Mesodermal cell (in vitro differentiated cells): ENCODE measurements at regions not wholly inside any gene's neighbourhood (a gene's known extent, or its start where the extent isn't known, plus 50 kb on each side); places are given as distances from the start of the nearest gene placed in this dataset.
A peak's percentile ranks its signal among the peaks of the same experiment; 100 is the strongest.
"Not testable (repeated sequence)": the region's sequence is repeated elsewhere in the genome, so short reads cannot be mapped to it uniquely, and the experiment has no call there.

Experiments
- H3K27ac ChIP-seq: 2 replicates; pipeline ENCODE4 v1.7.0; 2013; ENCODE audit warnings: mild to moderate bottlenecking, low read depth, low read length, moderate library complexity; ENCODE audit not compliant: severe bottlenecking
- H3K36me3 ChIP-seq: 2 replicates; pipeline ENCODE4 v1.7.1; 2013; ENCODE audit warnings: mild to moderate bottlenecking, low read length, moderate library complexity; ENCODE audit not compliant: control insufficient read depth, insufficient read depth
- H3K4me1 ChIP-seq: one replicate; pipeline ENCODE4 v1.7.1; 2013; ENCODE audit warnings: mild to moderate bottlenecking, low read length; ENCODE audit not compliant: insufficient read depth, control insufficient read depth, poor library complexity, severe bottlenecking
- H3K4me3 ChIP-seq: 2 replicates; pipeline ENCODE4 v1.7.0; 2013; ENCODE audit warnings: low read length, control low read depth, mild to moderate bottlenecking; ENCODE audit not compliant: insufficient read depth, poor library complexity, severe bottlenecking; ENCODE audit errors: extremely low read depth
- H3K9me3 ChIP-seq: 2 replicates; pipeline ENCODE4 v1.7.1; 2013; ENCODE audit warnings: mild to moderate bottlenecking, low read length, moderate library complexity; ENCODE audit not compliant: control insufficient read depth
- WGBS, 2 experiments: methylation state at CpG; one replicate each; pipeline ENCODE4 v1.1.5; 2013; ENCODE audit warnings: missing lambda C conversion rate in 2 of 2; ENCODE audit not compliant: insufficient coverage in 2 of 2; 5-methylcytosine and 5-hydroxymethylcytosine counted together

DNA sequence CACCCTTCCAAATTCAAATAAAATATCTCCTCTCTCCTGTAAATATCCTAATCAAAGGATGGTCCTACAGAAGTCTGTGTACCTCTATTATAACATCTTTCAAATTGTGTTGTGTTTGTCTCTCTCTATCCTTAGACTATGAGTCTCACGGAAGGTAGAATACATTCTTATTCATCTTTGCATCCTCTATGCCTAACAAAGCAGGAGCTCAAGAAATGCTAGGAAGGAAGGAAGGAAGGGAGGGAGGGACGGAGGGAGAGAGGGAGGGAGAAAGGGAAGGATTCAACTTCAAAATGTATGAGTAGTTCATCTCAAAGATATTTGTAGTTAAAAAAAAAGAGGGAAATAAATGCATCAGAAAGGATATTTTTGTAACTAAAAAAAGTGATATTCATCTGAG is 150.0 kb downstream of the RTP4 start:
- peaks cover 20% of the 10 kb centered on the region for H3K4me1 ChIP-seq
- H3K9me3 ChIP-seq, result no peaks in the 10 kb centered on the region
- H3K36me3 ChIP-seq, result no peaks in the 10 kb centered on the region
- H3K4me3 ChIP-seq, result no peak overlapping the region
- no peak overlapping the region for H3K27ac ChIP-seq
- WGBS, 2 experiments, result no CpG with 5 or more reads among the region's 2 CpGs

DNA sequence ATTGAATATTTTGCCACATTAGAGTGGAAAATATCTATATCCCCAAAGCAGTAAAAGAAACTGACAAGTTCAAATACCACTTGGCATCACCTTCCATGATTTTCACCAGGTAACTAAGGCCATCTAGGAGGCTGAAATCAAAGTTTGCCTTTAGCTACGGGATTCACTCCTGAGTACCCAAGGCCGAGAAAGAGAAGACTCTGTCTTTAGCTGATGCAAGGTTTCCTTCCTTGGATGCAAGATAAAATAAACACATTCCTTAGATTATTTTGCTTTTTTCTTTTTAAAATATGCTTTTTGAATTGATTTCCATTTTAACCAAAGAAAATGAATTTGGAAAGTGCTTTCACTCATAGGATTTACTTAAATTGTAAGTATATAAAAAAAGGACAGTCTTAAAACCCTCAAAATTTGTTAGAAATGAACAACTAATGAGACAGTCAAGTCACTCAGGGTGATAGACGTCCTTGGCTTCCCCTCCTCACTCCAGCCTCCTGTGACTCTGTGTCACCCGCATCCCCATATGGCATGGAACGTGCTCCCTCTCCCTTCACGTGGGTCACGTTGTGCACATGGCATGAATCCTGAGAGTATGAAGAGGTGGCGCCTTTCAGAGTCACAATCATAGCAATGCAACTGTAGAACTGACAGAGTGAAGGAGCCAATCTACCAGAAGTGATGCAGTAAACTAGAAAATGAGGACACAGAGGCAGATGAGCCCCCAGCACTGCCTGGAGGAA is 148.4 kb downstream of the RTP4 start:
- Histone ChIP-seq H3K4me3 (no peak overlapping the region), H3K9me3 (peaks cover 11% of the 10 kb centered on the region), H3K36me3 (no peaks in the 10 kb centered on the region), H3K27ac (no peak overlapping the region), H3K4me1 (peaks cover 20% of the 10 kb centered on the region)
- 94 to 98% methylated on average over 6 to 7 of the region's 8 CpGs for WGBS, 2 experiments

DNA sequence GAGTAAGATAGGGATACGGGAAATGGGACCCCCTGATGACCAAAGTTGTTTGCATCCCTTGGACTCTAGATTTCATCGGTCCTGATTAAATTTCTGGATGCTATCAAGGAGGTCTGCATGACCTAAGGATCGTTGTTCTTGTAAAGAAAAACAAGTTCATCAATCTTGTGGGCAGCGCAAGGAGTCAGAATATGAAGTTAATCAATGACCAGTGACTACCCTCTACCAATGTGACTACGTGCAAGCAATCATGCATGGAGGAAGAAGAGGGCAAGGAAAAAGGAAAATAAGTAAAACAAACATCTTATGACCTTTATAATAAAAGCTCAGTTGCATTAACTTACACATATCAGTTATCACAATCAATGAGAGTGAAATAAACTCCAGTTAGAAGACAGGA is 139.7 kb downstream of the RTP4 start:
- Histone ChIP-seq H3K4me1 (no peaks in the 10 kb centered on the region), H3K27ac (no peak overlapping the region), H3K36me3 (no peaks in the 10 kb centered on the region), H3K4me3 (no peak overlapping the region), H3K9me3 (peaks cover 11% of the 10 kb centered on the region)
- WGBS, 2 experiments, result 94 to 97% methylated on average over 3 to 4 of the region's 5 CpGs

DNA sequence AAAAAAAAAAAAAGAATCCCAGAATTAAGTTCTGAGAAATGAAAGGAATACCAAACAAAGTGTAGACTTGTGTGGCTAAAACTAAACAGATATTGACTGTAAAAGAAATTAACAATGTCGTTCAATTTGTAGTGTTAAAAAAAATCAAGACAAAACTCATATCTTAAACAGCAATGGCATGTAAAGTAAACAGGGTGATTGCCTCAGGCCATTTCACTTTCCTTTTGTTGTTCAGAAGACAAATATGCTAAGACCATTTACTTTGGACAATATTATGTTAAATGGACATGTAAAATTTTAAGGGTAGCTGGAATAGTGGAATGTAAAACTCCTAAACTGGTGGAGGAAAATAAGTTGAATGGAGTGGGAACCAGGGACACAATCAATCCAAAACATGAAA is 139.1 kb downstream of the RTP4 start:
- WGBS, 2 experiments, result no CpG with 5 or more reads among the region's 1 CpG
- H3K4me3 ChIP-seq, result no peak overlapping the region
- no peak overlapping the region for H3K27ac ChIP-seq
- no peaks in the 10 kb centered on the region for H3K4me1 ChIP-seq
- H3K36me3 ChIP-seq, result no peaks in the 10 kb centered on the region
- H3K9me3 ChIP-seq, result peaks cover 5% of the 10 kb centered on the region

DNA sequence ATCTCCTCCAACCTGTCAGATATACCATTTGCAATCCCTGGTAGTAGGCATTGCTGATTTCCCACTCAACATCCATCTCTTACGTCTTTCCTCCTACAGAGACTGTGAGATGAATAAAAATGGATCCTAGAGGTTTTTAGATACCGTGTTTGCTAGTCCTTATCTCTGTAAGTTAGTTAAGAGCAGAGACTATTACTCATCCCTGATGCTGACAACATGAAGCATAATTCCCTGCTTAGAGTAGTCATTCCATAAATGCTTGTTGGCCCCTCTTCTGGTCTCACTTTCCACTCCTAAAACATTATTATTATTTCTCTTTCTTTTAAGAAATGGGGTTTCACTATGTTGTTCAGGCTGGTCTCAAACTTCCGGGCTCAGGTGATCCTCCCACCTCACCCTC is 136.2 kb downstream of the RTP4 start:
- H3K4me3 ChIP-seq, result no peak overlapping the region
- H3K4me1 ChIP-seq, result peaks cover 2% of the 10 kb centered on the region
- H3K36me3 ChIP-seq, result no peaks in the 10 kb centered on the region
- no peak overlapping the region for H3K27ac ChIP-seq
- WGBS, 2 experiments, result no CpG with 5 or more reads among the region's 3 CpGs
- H3K9me3 ChIP-seq, result no peaks in the 10 kb centered on the region

DNA sequence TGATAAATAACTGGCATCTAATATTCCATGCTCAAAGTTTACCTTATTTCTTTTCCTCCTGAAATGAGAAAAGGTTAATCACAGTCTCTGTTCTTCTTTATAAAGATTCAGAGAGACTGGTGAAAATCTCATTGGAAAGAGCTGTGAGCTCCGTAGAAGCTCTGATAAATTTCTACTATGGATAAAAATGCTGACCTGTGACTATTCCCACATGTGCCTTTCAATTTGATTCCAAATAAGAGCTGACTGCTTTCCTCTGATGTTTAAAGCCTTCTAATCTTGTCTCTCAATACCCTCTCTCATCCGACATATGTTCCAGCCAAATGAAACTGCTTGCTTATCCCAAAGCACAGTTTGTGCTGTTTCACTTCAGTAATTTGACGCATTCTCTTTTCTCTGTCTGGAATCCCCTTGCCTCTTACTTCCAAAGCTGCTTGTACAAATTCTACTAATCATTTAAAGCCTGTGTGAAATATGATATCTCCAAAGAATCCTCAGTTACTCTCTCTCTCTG is 130.1 kb downstream of the RTP4 start:
- H3K27ac ChIP-seq, result no peak overlapping the region
- no peaks in the 10 kb centered on the region for H3K9me3 ChIP-seq
- H3K4me3 ChIP-seq, result no peak overlapping the region
- H3K36me3 ChIP-seq, result no peaks in the 10 kb centered on the region
- WGBS, 2 experiments, result 85 to 93% methylated on average over 2 to 3 of the region's 3 CpGs
- peaks cover 2% of the 10 kb centered on the region for H3K4me1 ChIP-seq

DNA sequence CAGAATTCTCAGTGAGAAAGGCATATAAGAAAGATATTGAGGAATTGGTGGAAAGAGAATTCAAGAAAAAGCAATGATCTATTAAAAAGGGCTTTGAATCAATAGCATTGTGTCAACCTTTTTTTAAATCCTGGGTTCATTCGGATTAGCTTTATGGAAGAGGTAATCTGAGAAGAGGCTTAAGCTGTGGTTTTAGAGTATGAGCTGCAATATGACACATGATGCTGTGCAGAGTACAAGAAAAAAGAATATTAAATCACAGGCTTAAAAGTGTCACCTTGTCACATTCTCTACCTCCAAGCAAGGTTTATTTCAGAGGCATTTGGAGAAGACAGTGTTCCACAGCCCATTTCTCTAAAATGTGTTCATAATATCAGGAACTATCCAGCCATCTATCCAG is 128.9 kb downstream of the RTP4 start:
- Histone ChIP-seq H3K9me3 (peaks cover under 1% of the 10 kb centered on the region), H3K4me3 (no peak overlapping the region), H3K36me3 (no peaks in the 10 kb centered on the region), H3K4me1 (peaks cover 2% of the 10 kb centered on the region), H3K27ac (no peak overlapping the region)
- WGBS, 2 experiments, result 100% methylated on average over 1 of the region's 1 CpG

DNA sequence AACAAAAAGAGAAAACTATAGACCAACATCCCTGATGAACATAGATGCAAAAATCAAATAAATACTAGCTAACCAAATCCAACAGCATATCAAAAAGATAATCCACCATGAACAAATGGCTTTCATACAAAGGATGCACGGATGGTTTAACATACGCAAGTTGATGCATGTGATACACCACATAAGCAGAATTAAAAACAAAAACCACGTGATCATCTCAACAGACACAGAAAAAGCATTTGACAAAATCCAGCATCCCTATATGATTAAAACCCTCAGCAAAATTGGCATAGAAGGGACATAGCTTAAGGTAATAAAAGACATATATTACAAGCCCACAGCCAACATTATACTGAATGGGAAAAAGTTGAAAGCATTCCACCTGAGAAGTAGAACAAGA is 125.9 kb downstream of the RTP4 start:
- not testable (repeated sequence) for H3K4me1 ChIP-seq, H3K4me3 ChIP-seq, H3K27ac ChIP-seq, H3K9me3 ChIP-seq, H3K36me3 ChIP-seq
- WGBS, 2 experiments, result 90 to 100% methylated on average over 1 to 3 of the region's 3 CpGs

DNA sequence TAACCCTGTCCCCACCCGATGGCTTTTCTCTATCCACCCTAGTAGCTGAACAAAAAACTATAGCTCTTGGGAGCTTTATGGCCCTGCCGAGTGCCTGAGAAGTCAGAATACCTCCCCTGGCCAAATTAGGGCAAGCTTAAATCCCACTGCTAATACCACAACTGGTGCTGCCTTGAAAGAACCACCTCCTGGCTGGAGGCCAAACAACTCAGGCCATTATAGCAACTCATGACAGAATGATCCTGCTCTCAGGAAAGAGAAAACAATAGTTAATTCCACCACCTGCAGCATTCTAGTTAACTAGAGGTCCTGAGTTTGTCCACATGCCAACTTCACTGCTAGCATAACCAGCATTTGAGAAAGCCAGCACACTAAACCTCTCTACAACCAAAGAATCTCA is 123.2 kb downstream of the RTP4 start:
- WGBS, 2 experiments, result 94 to 100% methylated on average over 1 to 2 of the region's 2 CpGs
- Histone ChIP-seq H3K9me3 (peaks cover 4% of the 10 kb centered on the region), H3K27ac (no peak overlapping the region), H3K36me3 (no peaks in the 10 kb centered on the region), H3K4me1 (peaks cover 5% of the 10 kb centered on the region), H3K4me3 (no peak overlapping the region)

DNA sequence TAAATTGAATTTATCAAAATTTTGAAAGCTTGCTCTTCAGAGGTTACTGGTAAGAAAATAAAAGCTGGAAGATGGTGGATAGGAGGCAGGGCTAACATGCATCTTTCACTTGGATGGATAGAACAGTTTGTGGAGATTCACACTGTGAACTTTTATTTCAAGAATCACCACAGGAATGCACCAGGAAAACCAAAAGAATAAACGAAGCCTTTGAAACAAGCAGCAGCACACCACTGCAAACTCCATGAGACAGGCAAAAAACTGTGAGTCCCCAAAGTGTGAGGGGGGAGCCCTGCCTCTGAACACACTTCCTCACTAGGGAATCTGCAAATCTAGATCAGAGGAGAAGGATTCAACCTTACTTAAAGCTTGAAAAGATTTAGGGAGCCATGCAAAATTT is 122.2 kb downstream of the RTP4 start:
- peaks cover 4% of the 10 kb centered on the region for H3K9me3 ChIP-seq
- WGBS, 2 experiments, result no CpG with 5 or more reads among the region's 1 CpG
- H3K4me3 ChIP-seq, result no peak overlapping the region
- peaks cover 6% of the 10 kb centered on the region for H3K4me1 ChIP-seq
- H3K36me3 ChIP-seq, result no peaks in the 10 kb centered on the region
- H3K27ac ChIP-seq, result no peak overlapping the region

DNA sequence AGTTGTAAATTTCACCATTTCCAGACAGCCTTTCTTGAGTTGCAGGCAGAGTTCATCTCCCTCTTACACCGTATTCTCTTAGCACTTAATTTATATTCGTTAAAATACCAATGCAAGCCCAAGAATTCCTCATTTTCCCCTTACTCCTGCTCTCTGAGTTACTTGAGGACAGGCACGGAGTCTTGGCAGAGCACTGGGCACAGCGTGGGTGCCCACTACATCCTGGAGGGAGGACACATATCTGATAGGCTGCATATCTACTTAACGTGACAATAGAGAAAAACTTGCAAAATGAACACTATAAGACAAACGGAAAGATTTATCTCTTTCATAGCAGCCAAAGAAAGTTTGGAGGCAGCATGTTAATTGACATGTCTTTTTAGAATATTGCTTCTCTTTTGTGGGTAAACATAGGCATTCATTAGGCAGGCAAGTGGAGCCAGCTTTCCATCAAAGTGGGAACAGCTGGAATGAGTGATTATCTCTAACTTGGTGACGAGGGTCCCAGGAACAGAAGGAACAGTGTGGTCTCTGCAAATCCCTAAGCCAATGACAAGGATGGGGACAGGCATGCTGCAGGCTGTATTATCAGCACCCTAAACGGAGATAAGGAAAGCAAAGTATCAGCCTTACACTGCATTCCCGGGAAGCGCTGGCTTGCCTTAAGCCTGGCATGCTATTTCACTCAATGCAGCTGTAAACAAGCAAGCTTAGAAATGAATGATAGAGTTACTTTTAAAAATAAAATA is 116.5 kb downstream of the RTP4 start:
- Histone ChIP-seq H3K4me3 (no peak overlapping the region), H3K9me3 (no peaks in the 10 kb centered on the region), H3K27ac (peak overlapping the region; percentile 1), H3K4me1 (peaks cover 4% of the 10 kb centered on the region), H3K36me3 (no peaks in the 10 kb centered on the region)
- WGBS, 2 experiments, result 72 to 73% methylated on average over 7 to 8 of the region's 10 CpGs
